HepG2 (cell line): ENCODE measurements at regions not wholly inside any gene's neighbourhood (a gene's known extent, or its start where the extent isn't known, plus 50 kb on each side); places are given as distances from the start of the nearest gene placed in this dataset.

Experiments
- ATAC-seq: fragments of 200-7000 bp; cut with Tn5 transposase; 3 replicates; pipeline ENCODE4 v1.9.1; 2020; ENCODE audit warnings: mild to moderate bottlenecking, moderate library complexity
- BruUV-seq: library from RNA; stranded (reverse); fragments of 400-500 nt; replicated peaks from 2 replicates; lab custom pipeline; 2021; lab: Mats Ljungman, UMichigan
- CTCF ChIA-PET: fragments of 300-600 bp; formaldehyde crosslinking; extraction: SDS; loops from one replicate; lab custom pipeline; 2021; ENCODE audit warnings: low total read pairs, inconsistent platforms, low intra/inter-chr PET ratio; lab: Yijun Ruan, JAX
- POLR2A ChIA-PET: fragments of 350-600 bp; sonication (Branson Sonifier 250); formaldehyde crosslinking; loops from one replicate; lab custom pipeline; 2020; ENCODE audit warnings: antibody characterized with exemption, inconsistent platforms; lab: Yijun Ruan, JAX
- DNase-seq: peaks from one replicate; pipeline ENCODE4 v3.0.0-alpha.2; 2015; ENCODE audit warnings: low spot score
- FAIRE-seq: peaks from 3 replicates; lab custom pipeline; 2011; peaks lifted over from hg19 to GRCh38; lab: Jason Lieb, UNC
- H2AFZ ChIP-seq: one replicate; pipeline ENCODE4 v1.6.1; 2011; ENCODE audit warnings: low read length, inconsistent platforms
- H3K27ac ChIP-seq: fragments of 300-600 bp; 3 replicates; pipeline ENCODE4 v1.8.0; 2011; ENCODE audit warnings: mixed run types, mild to moderate bottlenecking, mixed read lengths, low read length, inconsistent platforms; ENCODE audit not compliant: insufficient read depth; ENCODE audit errors: extremely low read length
- H3K27me3 ChIP-seq, 2 experiments: fragments of 200-600 bp in 1 of 2; 2 replicates in 1 of 2; 3 replicates in 1 of 2; pipeline versions ENCODE4 v1.6.0 to v1.8.0; 2011; ENCODE audit warnings: low read length in 2 of 2, mild to moderate bottlenecking in 2 of 2, moderate library complexity in 2 of 2, inconsistent platforms in 1 of 2; ENCODE audit not compliant: insufficient read depth in 2 of 2, control insufficient read depth in 1 of 2
- H3K36me3 ChIP-seq, 2 experiments: fragments of 200-600 bp in 1 of 2; replicated peaks in 1 of 2; 2 replicates in 1 of 2; 3 replicates in 1 of 2; pipeline versions ENCODE4 v1.5.1 to v1.8.0; 2011; ENCODE audit warnings: low read length in 2 of 2, inconsistent platforms in 1 of 2; ENCODE audit not compliant: insufficient read depth in 2 of 2, control insufficient read depth in 1 of 2
- H3K4me1 ChIP-seq: 2 replicates; pipeline ENCODE4 v1.5.1; 2012; ENCODE audit warnings: low read length, inconsistent platforms; ENCODE audit not compliant: insufficient read depth
- H3K4me2 ChIP-seq: 2 replicates; pipeline ENCODE4 v1.6.0; 2011; ENCODE audit warnings: low read depth, low read length, inconsistent platforms
- H3K4me3 ChIP-seq, 3 experiments: fragments of 200-600 bp in 1 of 3; sonication (generic), shearing (Covaris generic) in 1 of 3; replicated peaks in 1 of 3; 2 replicates each; pipeline ENCODE4 v1.5.1; 2011 to 2016; ENCODE audit warnings: low read length in 3 of 3, inconsistent platforms in 2 of 3, low read depth in 2 of 3, mild to moderate bottlenecking in 2 of 3, control low read depth in 1 of 3, mixed read lengths in 1 of 3; ENCODE audit not compliant: insufficient read depth in 1 of 3
- H3K79me2 ChIP-seq: one replicate; pipeline ENCODE4 v1.6.1; 2011; ENCODE audit warnings: low read length, inconsistent platforms; ENCODE audit not compliant: insufficient read depth
- H3K9ac ChIP-seq: 2 replicates; pipeline ENCODE4 v1.6.0; 2011; ENCODE audit warnings: mild to moderate bottlenecking, low read depth, low read length, inconsistent platforms; ENCODE audit not compliant: insufficient read depth
- H3K9me3 ChIP-seq: 2 replicates; pipeline ENCODE4 v1.5.1; 2012; ENCODE audit warnings: mild to moderate bottlenecking, low read length
- H4K20me1 ChIP-seq: 2 replicates; pipeline ENCODE4 v1.6.0; 2011; ENCODE audit warnings: inconsistent platforms, mild to moderate bottlenecking, low read length, moderate library complexity; ENCODE audit not compliant: insufficient read depth
- E2F2 ChIP-seq: sonication (generic); formaldehyde crosslinking; IDR thresholded peaks from 2 replicates; pipeline ENCODE4 v1.4.0; 2020; ENCODE audit warnings: missing genetic modification reagents, borderline replicate concordance
- KLF9 ChIP-seq: IDR thresholded peaks from 2 replicates; pipeline ENCODE4 v1.6.1; 2016; ENCODE audit warnings: low read depth
- NFE2 ChIP-seq: sonication (generic); formaldehyde crosslinking; IDR thresholded peaks from 2 replicates; pipeline ENCODE4 v1.4.0; 2020; ENCODE audit warnings: missing genetic modification reagents
- NONO ChIP-seq, 2 experiments: fragments of 450-650 bp in 1 of 2; sonication (generic) in 1 of 2; formaldehyde crosslinking in 1 of 2; IDR thresholded peaks in 1 of 2; conservative IDR thresholded peaks in 1 of 2; 2 replicates each; pipeline versions ENCODE4 v1.6.1 to v1.8.0; 2017 to 2022; ENCODE audit warnings: mild to moderate bottlenecking in 1 of 2, missing genetic modification reagents in 1 of 2, moderate library complexity in 1 of 2
- PCBP2 ChIP-seq: fragments of 200-400 bp; formaldehyde crosslinking; optimal IDR thresholded peaks from 2 replicates; pipeline ENCODE3; 2018; ENCODE audit warnings: low read length, low read depth; ENCODE audit not compliant: poor library complexity, severe bottlenecking
- POGZ ChIP-seq: sonication (generic); formaldehyde crosslinking; IDR thresholded peaks from 2 replicates; pipeline ENCODE4 v1.4.0; 2020; ENCODE audit warnings: mild to moderate bottlenecking, missing genetic modification reagents
- SPEN ChIP-seq: sonication (generic); formaldehyde crosslinking; IDR thresholded peaks from 2 replicates; pipeline ENCODE4 v1.5.1; 2020; ENCODE audit warnings: low read depth, mild to moderate bottlenecking, missing genetic modification reagents
- ZNF317 ChIP-seq: sonication (generic); formaldehyde crosslinking; IDR thresholded peaks from 2 replicates; pipeline ENCODE4 v1.5.0; 2020; ENCODE audit warnings: mild to moderate bottlenecking, missing genetic modification reagents
- ZNF407 ChIP-seq: sonication (generic); formaldehyde crosslinking; IDR thresholded peaks from one replicate; pipeline ENCODE4 v1.5.1; 2020; ENCODE audit warnings: mild to moderate bottlenecking, missing genetic modification reagents; ENCODE audit errors: not compliant biosample characterization
- ZNF567 ChIP-seq: sonication (generic); formaldehyde crosslinking; IDR thresholded peaks from 2 replicates; pipeline ENCODE4 v1.8.1; 2023; ENCODE audit warnings: mild to moderate bottlenecking, missing genetic modification reagents, borderline replicate concordance
- ZNF75D ChIP-seq: sonication (generic); formaldehyde crosslinking; IDR thresholded peaks from 2 replicates; pipeline ENCODE4 v1.8.1; 2023; ENCODE audit warnings: missing genetic modification reagents, mild to moderate bottlenecking, borderline replicate concordance
- ZNF766 ChIP-seq: sonication (generic); formaldehyde crosslinking; IDR thresholded peaks from 2 replicates; pipeline ENCODE4 v1.5.0; 2020; ENCODE audit warnings: missing genetic modification reagents, borderline replicate concordance
- ZNF850 ChIP-seq: sonication (generic); formaldehyde crosslinking; conservative IDR thresholded peaks from 2 replicates; pipeline ENCODE4 v1.9.0; 2021; ENCODE audit warnings: mild to moderate bottlenecking, missing genetic modification reagents
- ZSCAN5A ChIP-seq: sonication (generic); formaldehyde crosslinking; IDR thresholded peaks from 2 replicates; pipeline ENCODE4 v1.8.0; 2022; ENCODE audit warnings: mild to moderate bottlenecking, missing genetic modification reagents, borderline replicate concordance
- WGBS: methylation state at CpG from one replicate; pipeline ENCODE4 v1.1.6; 2017; ENCODE audit warnings: low lambda C conversion rate; 5-methylcytosine and 5-hydroxymethylcytosine counted together
- in situ Hi-C: cut with HindIII; loops from 2 replicates; pipeline ENCODE4 v1.10.0; 2017; ENCODE audit warnings: low pct_unique_long_range_greater_than_20kb; ENCODE audit not compliant: extremely low pct_ligation_motif_present
- intact Hi-C: fragments of 100-400 bp; cut with micrococcal nuclease; formaldehyde crosslinking; loops from one replicate; pipeline ENCODE4 v1.10.0; 2022; ENCODE audit not compliant: unreplicated experiment

GRCh38 chr3:20396335-20396734 is 210.3 kb upstream of the SGO1 start (continued):
- TF ChIP-seq ZNF407 = no peak
- TF ChIP-seq ZNF766 (CRISPR knock-in tag) = no peak
- TF ChIP-seq ZNF75D (CRISPR knock-in tag) = no peak
- no peak for TF ChIP-seq NFE2 (CRISPR knock-in tag)
- no peak for TF ChIP-seq PCBP2

GRCh38 chr3:20395692-20396091 is 209.7 kb upstream of the SGO1 start:
- FAIRE-seq (no peak), DNase-seq (no peak), ATAC-seq (no peak)
- no TSS peak for BruUV-seq
- Histone ChIP-seq H3K36me3 (no peaks in the 10 kb centered on the region), H2AFZ (no peak overlapping the region), H4K20me1 (no peaks in the 10 kb centered on the region), H3K4me3 (no peak overlapping the region), H3K9ac (no peak overlapping the region), H3K27ac (no peak overlapping the region), H3K79me2 (no peaks in the 10 kb centered on the region), H3K9me3 (no peaks in the 10 kb centered on the region), H3K27me3 (no peaks in the 10 kb centered on the region), H3K4me2 (no peak overlapping the region), H3K4me1 (no peaks in the 10 kb centered on the region)
- in situ Hi-C loops (no loop called here), intact Hi-C loops (no loop called here)
- ChIA-PET POLR2A (no interaction called here), CTCF (no interaction called here)
- WGBS = no CpG with 5 or more reads among the region's 4 CpGs
- TF ChIP-seq POGZ = no peak
- TF ChIP-seq ZNF850 (CRISPR knock-in tag) = no peak
- TF ChIP-seq ZNF317 (CRISPR knock-in tag) = no peak
- no peak for TF ChIP-seq NONO (IDR thresholded peaks at IDR 0.05)
- TF ChIP-seq NONO (CRISPR knock-in tag; conservative IDR thresholded peaks at IDR 0.05) = no peak
- no peak for TF ChIP-seq ZNF567 (CRISPR knock-in tag)
- no peak for TF ChIP-seq E2F2 (CRISPR knock-in tag)
- no peak for TF ChIP-seq SPEN (CRISPR knock-in tag)
- no peak for TF ChIP-seq KLF9 (CRISPR knock-in tag)
- TF ChIP-seq ZSCAN5A (CRISPR knock-in tag) = no peak
